ENCODE measurements at regions not wholly inside any gene's neighbourhood (a gene's known extent, or its start where the extent isn't known, plus 50 kb on each side); places are given as distances from the start of the nearest gene placed in this dataset.

- DNase-seq: no peak
Measured at GRCh38 chr2:46239175-46239846, 57.9 kb upstream of the EPAS1 start.

GRCh38 chr2:46239847-46240181 is 57.4 kb upstream of the EPAS1 start:
- no peak for DNase-seq

DNA sequence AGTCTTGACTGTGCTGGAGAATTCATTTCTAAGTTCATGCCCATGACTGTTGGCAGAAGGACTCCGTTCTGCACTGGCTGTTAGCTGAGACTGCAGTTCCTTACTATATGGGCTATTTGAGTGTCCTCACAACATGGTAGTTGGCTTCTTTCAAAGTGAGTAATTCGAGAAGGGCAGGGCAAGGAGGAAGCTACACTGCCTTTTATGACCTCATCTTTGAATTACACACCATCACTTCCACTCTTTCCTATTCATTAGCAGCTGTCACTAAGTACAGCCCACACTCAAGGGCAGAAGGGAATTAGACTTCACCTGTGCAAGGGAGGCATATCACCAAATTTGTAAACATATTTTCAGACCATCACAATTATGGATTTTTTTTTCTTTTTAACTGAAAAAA is 55.9 kb upstream of the EPAS1 start:
- DNase-seq: peak; percentile 21

DNA sequence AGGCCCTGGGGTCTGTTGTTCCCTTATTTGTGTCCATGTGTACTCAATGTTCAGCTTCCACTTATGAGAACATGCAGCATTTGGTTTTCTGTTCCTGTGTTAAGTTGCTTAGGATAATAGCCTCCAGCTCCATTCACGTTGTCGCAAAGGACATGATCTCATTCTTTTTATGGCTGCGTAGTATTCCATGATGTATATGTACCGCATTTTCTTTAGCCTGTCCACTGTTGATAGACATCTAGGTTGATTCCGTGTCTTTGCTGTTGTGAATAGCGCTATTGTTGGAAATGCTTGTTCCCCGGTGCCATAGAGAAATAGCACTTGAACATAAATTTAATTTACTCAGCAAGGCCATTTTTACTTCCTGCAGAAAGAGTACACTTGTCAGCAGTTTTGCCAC is 51.3 kb upstream of the EPAS1 start:
- DNase-seq: no peak

DNA sequence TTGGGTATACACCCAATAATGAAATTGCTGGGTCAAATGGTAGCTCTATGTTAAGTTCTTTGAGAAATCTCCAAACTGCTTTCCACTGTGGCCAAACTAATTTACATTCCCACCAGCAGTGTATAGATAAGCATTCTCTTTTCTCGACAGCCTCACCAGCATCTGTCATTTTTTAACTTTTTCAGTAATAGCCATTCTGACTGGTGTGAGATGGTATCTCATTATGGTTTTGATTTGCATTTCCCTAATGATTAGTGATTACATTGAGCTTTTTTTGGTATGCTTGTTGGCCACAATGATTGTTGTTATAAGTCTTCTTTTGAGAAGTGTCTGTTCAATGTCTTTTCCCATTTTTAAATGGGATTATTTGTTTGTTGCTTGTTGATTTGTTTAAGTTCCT is 50.4 kb upstream of the EPAS1 start:
- DNase-seq: no peak
